ENCODE measurements at regions not wholly inside any gene's neighbourhood (a gene's known extent, or its start where the extent isn't known, plus 50 kb on each side); places are given as distances from the start of the nearest gene placed in this dataset.

DNA sequence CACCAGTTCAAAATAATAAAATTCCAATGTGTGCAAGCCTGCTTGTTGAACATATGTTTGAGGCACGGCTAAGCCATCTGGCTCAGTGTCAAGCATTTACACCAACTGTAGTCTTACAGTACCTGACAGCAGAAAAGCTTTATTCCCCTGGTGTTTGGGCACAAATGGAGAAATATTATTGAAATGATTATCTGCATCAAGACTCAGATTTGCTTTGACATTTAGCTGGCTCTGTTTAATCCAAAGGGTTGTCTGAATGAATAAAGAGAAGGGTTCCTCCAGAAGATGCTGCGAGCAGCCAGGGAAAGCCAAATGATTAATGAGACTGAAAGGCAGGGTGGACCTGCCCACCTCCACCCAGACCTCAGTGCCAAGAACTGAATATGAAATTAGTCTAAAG, 393.2 kb upstream of the GALNT5 start:
- ChIA-PET CTCF (interaction anchor here (1.0 kb wide), 2 partner anchors 12 to 21 kb away, joined by 3 to 5 read pairs; no protein-coding TSS in a partner anchor), POLR2A (no interaction called here)
- no peak for DNase-seq (ENCODE audit: extremely low spot score)

DNA sequence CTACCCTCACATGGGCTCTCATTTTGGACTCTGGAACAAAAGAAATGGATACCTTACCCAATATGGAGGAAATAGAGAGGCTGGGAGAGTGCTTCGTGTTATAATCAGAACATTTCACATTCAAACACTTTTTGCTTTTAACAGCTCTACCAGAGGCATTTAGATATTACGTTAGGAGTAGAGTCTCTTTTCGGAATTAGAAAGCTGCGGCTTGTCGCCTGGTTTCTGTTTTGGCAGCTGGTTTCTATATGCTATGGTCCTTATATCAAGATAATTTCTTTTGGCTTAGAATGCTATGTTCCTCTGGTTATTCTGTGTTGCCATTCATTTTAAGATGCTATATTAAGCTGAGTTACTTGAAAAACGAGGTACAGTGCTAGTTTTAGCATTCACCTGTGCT, 392.8 kb upstream of the GALNT5 start:
- POLR2A ChIA-PET: no interaction called here
- DNase-seq (ENCODE audit: extremely low spot score): no peak
- CTCF ChIA-PET: interaction anchor here (1.0 kb wide), 1 partner anchor 21 kb away, joined by 5 read pairs; no protein-coding TSS in a partner anchor
- TF ChIP-seq, protein P1, sequence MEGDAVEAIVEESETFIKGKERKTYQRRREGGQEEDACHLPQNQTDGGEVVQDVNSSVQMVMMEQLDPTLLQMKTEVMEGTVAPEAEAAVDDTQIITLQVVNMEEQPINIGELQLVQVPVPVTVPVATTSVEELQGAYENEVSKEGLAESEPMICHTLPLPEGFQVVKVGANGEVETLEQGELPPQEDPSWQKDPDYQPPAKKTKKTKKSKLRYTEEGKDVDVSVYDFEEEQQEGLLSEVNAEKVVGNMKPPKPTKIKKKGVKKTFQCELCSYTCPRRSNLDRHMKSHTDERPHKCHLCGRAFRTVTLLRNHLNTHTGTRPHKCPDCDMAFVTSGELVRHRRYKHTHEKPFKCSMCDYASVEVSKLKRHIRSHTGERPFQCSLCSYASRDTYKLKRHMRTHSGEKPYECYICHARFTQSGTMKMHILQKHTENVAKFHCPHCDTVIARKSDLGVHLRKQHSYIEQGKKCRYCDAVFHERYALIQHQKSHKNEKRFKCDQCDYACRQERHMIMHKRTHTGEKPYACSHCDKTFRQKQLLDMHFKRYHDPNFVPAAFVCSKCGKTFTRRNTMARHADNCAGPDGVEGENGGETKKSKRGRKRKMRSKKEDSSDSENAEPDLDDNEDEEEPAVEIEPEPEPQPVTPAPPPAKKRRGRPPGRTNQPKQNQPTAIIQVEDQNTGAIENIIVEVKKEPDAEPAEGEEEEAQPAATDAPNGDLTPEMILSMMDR (IDR thresholded peaks at IDR 0.05; ENCODE audit: control extremely low read depth, extremely low read depth, low read depth, missing control alignments): no peak

More for the DNA sequence above, 393.2 kb upstream of the GALNT5 start:
- TF ChIP-seq, protein P1 (IDR thresholded peaks at IDR 0.05; ENCODE audit: control extremely low read depth, extremely low read depth, low read depth, missing control alignments): no peak

- ChIA-PET CTCF (no interaction called here), POLR2A (no interaction called here)
- TF ChIP-seq, protein P1 (IDR thresholded peaks at IDR 0.05; ENCODE audit: control extremely low read depth, extremely low read depth, low read depth, missing control alignments): no peak
- no peak for DNase-seq (ENCODE audit: extremely low spot score)
Observed at GRCh38 chr2:156867201-156867600, 390.3 kb upstream of the GALNT5 start.

GRCh38 chr2:156874707-156875106, 382.8 kb upstream of the GALNT5 start:
- no peak for DNase-seq (ENCODE audit: extremely low spot score)
- ChIA-PET CTCF (no interaction called here), POLR2A (no interaction called here)
- TF ChIP-seq, protein P1 (IDR thresholded peaks at IDR 0.05; ENCODE audit: control extremely low read depth, extremely low read depth, low read depth, missing control alignments): no peak

GRCh38 chr2:156883804-156884203, 373.7 kb upstream of the GALNT5 start:
- POLR2A ChIA-PET: no interaction called here
- CTCF ChIA-PET: interaction anchor here (1.6 kb wide), 1 partner anchor 34 kb away, joined by 4 read pairs; no protein-coding TSS in a partner anchor

GRCh38 chr2:156884216-156884615, 373.3 kb upstream of the GALNT5 start:
- ChIA-PET CTCF (interaction anchor here (1.2 to 1.6 kb wide), 2 partner anchors 35 to 550 kb away, joined by 3 to 4 read pairs; no protein-coding TSS in a partner anchor), POLR2A (no interaction called here)
- TF ChIP-seq, protein P1 (IDR thresholded peaks at IDR 0.05; ENCODE audit: control extremely low read depth, extremely low read depth, low read depth, missing control alignments): no peak
- no peak for DNase-seq (ENCODE audit: extremely low spot score)

More at GRCh38 chr2:156883804-156884203, 373.7 kb upstream of the GALNT5 start:
- TF ChIP-seq, protein P1 (IDR thresholded peaks at IDR 0.05; ENCODE audit: control extremely low read depth, extremely low read depth, low read depth, missing control alignments): no peak
- no peak for DNase-seq (ENCODE audit: extremely low spot score)
